Natural killer cell treated with Interleukin-12 subunit alpha and Interleukin-12 subunit beta and Interleukin-15 and Interleukin-18, amount 100 ng/mL, for 72 hours (primary cell): ENCODE measurements at regions not wholly inside any gene's neighbourhood (a gene's known extent, or its start where the extent isn't known, plus 50 kb on each side); places are given as distances from the start of the nearest gene placed in this dataset.
A peak's percentile ranks its signal among the peaks of the same experiment; 100 is the strongest.

Experiments used
- ATAC-seq, 2 donors: fragments of 150-1000 bp; cut with Tn5 transposase in 1 of 2; sonication (Bioruptor Pico), chemical (Tn5 transposase) in 1 of 2; 2 replicates each; pipeline ENCODE4 v1.10.0; 2021
- DNase-seq: peaks from one replicate; pipeline ENCODE4 v3.0.0; 2022; ENCODE audit warnings: low spot score
- H3K27ac Mint-ChIP-seq, 2 donors: 1 replicate in 1 of 2; 2 replicates in 1 of 2; pipeline ENCODE4 v1.8.0; 2022; ENCODE audit warnings: mixed read lengths in 2 of 2, mild to moderate bottlenecking in 1 of 2, moderate library complexity in 1 of 2
- H3K27me3 Mint-ChIP-seq, 2 donors: 1 replicate in 1 of 2; 2 replicates in 1 of 2; pipeline ENCODE4 v1.8.0; 2022; ENCODE audit warnings: mixed read lengths in 2 of 2
- H3K36me3 Mint-ChIP-seq: one replicate; pipeline ENCODE4 v1.8.0; 2022; ENCODE audit warnings: mixed read lengths
- H3K4me1 Mint-ChIP-seq, 2 donors: 1 replicate in 1 of 2; 2 replicates in 1 of 2; pipeline ENCODE4 v1.8.0; 2022; ENCODE audit warnings: low read depth in 2 of 2, mixed read lengths in 2 of 2, mild to moderate bottlenecking in 1 of 2
- H3K4me3 Mint-ChIP-seq: one replicate; pipeline ENCODE4 v1.8.0; 2022; ENCODE audit warnings: mixed read lengths
- H3K9me3 Mint-ChIP-seq: 2 replicates; pipeline ENCODE4 v1.8.0; 2022; ENCODE audit warnings: mixed read lengths

DNA sequence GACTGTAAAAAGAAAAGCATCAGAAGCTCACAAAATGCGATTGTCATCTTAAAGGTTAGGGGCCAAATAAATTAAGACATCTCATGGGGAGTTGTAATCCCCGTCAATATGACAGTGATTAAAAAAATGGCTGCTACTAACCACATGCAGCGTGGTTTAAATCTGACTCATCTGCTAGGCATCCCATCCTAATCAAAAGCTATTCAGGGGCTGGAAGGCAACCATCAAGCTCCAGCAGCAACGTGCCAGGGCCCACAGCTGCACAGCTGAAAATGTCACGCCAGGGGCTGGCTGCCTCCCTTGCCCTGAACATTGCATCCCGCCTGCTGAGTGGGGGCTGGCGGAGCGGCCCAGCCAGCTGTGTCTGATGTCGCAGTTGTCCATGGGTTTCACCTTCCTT lies 66.3 kb upstream of the FRMD4A start:
- no peaks in the 10 kb centered on the region for H3K4me1 Mint-ChIP-seq
- ATAC-seq (no peak), DNase-seq (no peak)
- H3K36me3 Mint-ChIP-seq: no peaks in the 10 kb centered on the region
- H3K9me3 Mint-ChIP-seq: no peaks in the 10 kb centered on the region
- H3K27me3 Mint-ChIP-seq: peaks cover 25 to 55% of the 10 kb centered on the region in 2 donors
- H3K27ac Mint-ChIP-seq: no peak overlapping the region
- no peak overlapping the region for H3K4me3 Mint-ChIP-seq

- ATAC-seq (no peak), DNase-seq (no peak)
- Mint-ChIP-seq H3K4me3 (no peak overlapping the region), H3K27me3 (peaks cover 23 to 50% of the 10 kb centered on the region in 2 donors), H3K4me1 (no peaks in the 10 kb centered on the region), H3K27ac (no peak overlapping the region), H3K9me3 (no peaks in the 10 kb centered on the region), H3K36me3 (no peaks in the 10 kb centered on the region)
Observed at GRCh38 chr10:14396411-14397048, 65.8 kb upstream of the FRMD4A start.

- Mint-ChIP-seq H3K4me1 (no peaks in the 10 kb centered on the region), H3K9me3 (no peaks in the 10 kb centered on the region), H3K27ac (no peak overlapping the region), H3K4me3 (no peak overlapping the region), H3K27me3 (peaks cover 20 to 37% of the 10 kb centered on the region in 2 donors), H3K36me3 (no peaks in the 10 kb centered on the region)
- DNase-seq (no peak), ATAC-seq (no peak)
Observed at GRCh38 chr10:14394179-14394578, 63.5 kb upstream of the FRMD4A start.

- no peak overlapping the region for H3K4me3 Mint-ChIP-seq
- no peaks in the 10 kb centered on the region for H3K9me3 Mint-ChIP-seq
- DNase-seq (no peak), ATAC-seq (no peak)
- H3K27ac Mint-ChIP-seq: no peak overlapping the region
- H3K4me1 Mint-ChIP-seq: peaks cover 0 to under 1% of the 10 kb centered on the region in 2 donors
- no peaks in the 10 kb centered on the region for H3K36me3 Mint-ChIP-seq
- peaks cover 24 to 43% of the 10 kb centered on the region in 2 donors for H3K27me3 Mint-ChIP-seq
Observed at GRCh38 chr10:14391342-14391741, 60.6 kb upstream of the FRMD4A start.

DNA sequence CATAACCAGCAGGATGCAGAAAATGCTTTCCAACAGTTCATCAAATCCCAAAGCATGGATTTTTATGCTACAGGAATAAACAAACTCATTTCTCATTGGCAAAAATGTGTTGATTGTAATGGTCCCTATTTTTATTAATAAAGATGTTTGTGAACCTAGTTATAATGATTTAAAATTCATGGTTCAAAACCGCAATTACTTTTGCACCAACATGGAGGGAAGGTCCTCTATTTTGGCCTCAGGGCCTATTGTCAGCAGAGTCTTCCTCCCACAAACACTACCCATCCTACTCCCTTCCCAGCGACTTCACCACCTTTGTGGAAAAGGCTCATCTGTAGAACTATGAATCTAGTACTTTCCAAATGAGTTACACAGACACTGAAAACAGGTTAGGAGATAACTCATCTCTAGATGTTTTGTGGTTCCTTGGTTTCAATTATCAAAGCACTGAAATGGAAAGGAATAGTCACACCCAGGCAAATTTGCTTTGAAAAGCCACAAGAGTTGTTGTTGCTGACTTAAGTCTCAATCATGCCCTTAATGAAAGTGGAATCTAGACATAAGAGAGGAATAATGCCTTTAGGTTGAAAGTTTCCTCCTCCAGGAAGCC lies 59.4 kb upstream of the FRMD4A start:
- DNase-seq (no peak), ATAC-seq (peak; percentile 64 to 84)
- peaks cover 28 to 53% of the 10 kb centered on the region in 2 donors for H3K27me3 Mint-ChIP-seq
- H3K4me1 Mint-ChIP-seq: peaks cover 0 to 9% of the 10 kb centered on the region in 2 donors
- no peaks in the 10 kb centered on the region for H3K9me3 Mint-ChIP-seq
- no peaks in the 10 kb centered on the region for H3K36me3 Mint-ChIP-seq
- no peak overlapping the region for H3K27ac Mint-ChIP-seq
- no peak overlapping the region for H3K4me3 Mint-ChIP-seq

DNA sequence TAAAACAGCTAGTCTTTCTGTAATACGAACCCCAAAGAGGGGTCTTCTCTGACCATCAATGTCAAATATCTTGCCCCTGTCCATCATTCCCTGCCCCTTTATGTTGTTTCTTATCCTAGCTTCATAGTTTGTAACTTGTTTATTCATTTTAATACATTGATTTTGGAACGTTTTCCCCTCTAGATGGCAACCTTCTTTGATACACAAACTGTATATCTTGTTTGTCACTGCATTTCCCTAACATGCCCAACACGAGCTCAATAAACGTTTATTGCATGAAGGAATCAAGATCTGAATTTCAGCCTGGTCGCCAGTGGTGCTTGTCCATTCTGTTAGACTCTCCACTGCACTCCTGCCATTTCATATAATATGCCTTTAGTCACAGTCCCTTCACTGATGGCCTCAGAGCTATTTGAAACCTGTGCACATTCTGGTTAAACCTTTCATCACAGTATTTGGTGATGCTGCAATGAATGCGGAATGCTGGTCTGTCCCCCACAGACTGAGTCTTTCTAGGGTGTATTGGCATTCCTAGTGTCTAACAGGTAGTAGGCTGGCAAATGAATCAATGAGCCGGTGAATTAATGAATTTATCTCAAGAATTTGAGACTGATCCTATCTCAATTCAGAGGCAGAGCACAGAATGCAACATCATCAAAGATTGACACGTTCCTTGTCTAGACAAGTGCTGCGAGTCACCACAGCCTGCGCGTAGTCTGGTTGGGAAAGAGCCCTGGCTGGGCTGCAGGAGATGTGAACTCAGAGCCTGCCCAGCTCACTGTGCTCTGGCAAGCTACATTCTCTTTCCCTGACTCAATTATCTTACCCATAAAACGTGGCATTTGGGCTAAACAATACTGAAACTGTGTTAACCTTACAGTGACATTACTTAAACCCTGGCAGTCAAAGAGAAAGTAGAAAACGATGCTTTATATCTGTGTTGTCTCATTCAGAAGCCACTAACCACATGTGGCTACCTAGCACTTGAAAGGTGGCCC lies 55.2 kb upstream of the FRMD4A start:
- no peak for DNase-seq
- H3K27ac Mint-ChIP-seq: no peak overlapping the region
- H3K27me3 Mint-ChIP-seq: peaks cover 33 to 56% of the 10 kb centered on the region in 2 donors
- no peaks in the 10 kb centered on the region for H3K36me3 Mint-ChIP-seq
- ATAC-seq: peak; percentile 52 to 55
- no peak overlapping the region for H3K4me3 Mint-ChIP-seq
- no peaks in the 10 kb centered on the region for H3K9me3 Mint-ChIP-seq
- peaks cover 0 to 9% of the 10 kb centered on the region in 2 donors for H3K4me1 Mint-ChIP-seq

DNA sequence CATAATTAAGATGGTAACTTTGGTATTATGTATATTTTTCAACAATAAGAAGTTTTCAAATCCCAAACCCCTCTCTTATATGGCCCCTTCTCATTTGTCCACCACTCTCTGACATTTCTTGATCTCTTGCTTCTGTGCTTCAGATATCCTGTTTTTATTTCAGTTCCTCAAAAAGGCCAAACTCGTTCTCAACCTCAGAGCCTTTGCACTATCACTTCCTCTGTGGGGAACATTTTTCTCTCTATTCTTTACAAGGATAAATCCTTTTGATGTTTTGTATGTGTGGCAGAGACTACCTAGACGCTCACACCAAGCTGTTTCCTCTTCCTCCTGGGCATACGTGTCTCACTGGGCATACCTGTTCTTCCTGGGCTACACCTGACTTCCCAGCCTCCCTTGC lies 54.2 kb upstream of the FRMD4A start:
- ATAC-seq (no peak), DNase-seq (no peak)
- Mint-ChIP-seq H3K36me3 (no peaks in the 10 kb centered on the region), H3K27ac (no peak overlapping the region), H3K9me3 (no peaks in the 10 kb centered on the region), H3K4me3 (no peak overlapping the region), H3K27me3 (peaks cover 28 to 54% of the 10 kb centered on the region in 2 donors), H3K4me1 (peaks cover 0 to 9% of the 10 kb centered on the region in 2 donors)

DNA sequence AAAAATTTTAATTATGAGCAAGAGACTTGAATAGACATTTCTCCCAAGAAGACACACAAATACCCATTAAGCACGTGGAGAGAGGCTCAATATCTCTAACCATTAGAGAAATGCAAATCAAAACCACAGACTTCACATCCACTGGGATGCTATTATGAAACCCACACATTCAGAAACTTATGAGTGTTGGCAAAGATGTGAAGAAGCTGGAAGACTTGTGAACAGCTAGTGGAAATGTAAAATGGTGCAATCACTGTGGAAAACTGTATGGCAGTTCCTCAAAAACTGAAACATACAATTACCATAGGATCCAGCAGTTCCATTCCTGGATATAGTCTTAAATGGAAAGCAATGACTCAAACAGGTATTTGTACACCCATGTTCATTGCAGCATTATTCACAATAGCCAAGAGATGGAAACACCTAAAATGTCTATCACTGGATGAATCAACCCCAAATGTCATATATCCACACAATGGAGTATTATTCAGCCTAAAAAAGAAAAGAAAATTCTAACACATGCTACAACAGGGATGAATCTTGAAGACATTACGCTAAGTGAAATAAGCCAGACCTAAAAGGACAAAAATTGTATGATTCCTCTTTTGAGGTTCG lies 53.5 kb upstream of the FRMD4A start:
- Mint-ChIP-seq H3K27ac (no peak overlapping the region), H3K9me3 (no peaks in the 10 kb centered on the region), H3K4me1 (peaks cover 0 to 9% of the 10 kb centered on the region in 2 donors), H3K27me3 (peaks cover 26 to 47% of the 10 kb centered on the region in 2 donors), H3K4me3 (no peak overlapping the region), H3K36me3 (no peaks in the 10 kb centered on the region)
- DNase-seq: no peak
- no peak for ATAC-seq

- Mint-ChIP-seq H3K27me3 (peaks cover 23 to 39% of the 10 kb centered on the region in 2 donors), H3K36me3 (no peaks in the 10 kb centered on the region), H3K9me3 (no peaks in the 10 kb centered on the region), H3K4me1 (peaks cover 0 to 9% of the 10 kb centered on the region in 2 donors), H3K4me3 (no peak overlapping the region), H3K27ac (no peak overlapping the region)
- ATAC-seq (no peak), DNase-seq (no peak)
Observed at GRCh38 chr10:14383266-14383665, 52.5 kb upstream of the FRMD4A start.

DNA sequence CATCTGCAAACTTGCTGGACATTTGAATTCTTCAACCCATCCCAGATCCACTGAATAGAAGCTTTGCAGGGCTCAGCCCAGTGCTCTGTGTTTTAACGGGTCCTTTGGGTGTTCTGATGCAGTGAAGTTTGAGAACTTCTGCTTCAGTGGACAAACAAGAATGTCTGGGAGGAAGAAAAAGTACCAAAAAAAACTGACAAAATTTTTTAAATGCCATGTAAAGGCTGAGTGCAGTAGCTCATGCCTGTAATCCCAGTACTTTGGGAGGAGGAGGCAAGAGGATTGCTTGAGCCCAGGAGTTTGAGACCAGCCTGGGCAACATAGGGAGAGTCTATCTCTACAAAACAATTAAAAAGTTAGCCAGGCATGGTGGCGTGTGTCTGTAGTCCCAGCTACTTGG lies 51.8 kb upstream of the FRMD4A start:
- H3K27me3 Mint-ChIP-seq: peaks cover 23 to 42% of the 10 kb centered on the region in 2 donors
- H3K27ac Mint-ChIP-seq: no peak overlapping the region
- no peak overlapping the region for H3K4me3 Mint-ChIP-seq

DNA sequence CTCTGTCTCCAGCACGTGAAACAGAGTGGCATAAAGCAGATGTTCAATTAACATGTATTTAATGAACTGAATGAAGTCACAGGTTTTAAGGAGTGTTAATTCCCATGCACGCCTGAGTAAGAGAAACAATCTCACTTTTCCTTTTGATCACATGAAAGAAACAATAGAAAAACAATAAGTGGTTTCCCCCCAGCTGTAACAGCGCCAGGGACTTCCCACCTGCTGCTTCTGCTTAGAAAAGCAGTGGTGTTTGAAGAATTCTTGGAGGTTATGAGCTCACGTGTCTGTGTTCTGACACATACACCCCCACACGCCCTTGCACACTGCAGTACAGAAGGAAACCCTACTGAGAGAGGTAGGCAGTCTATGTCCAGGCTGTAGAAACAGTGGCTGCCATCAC lies 51.3 kb upstream of the FRMD4A start:
- Mint-ChIP-seq H3K4me1 (peaks cover 0 to 9% of the 10 kb centered on the region in 2 donors), H3K27me3 (peaks cover 23 to 46% of the 10 kb centered on the region in 2 donors), H3K27ac (no peak overlapping the region), H3K9me3 (no peaks in the 10 kb centered on the region), H3K36me3 (no peaks in the 10 kb centered on the region), H3K4me3 (no peak overlapping the region)
- DNase-seq: no peak
- ATAC-seq: peak in 1 of 2 donors; percentile 45

More for the DNA sequence above, 51.8 kb upstream of the FRMD4A start:
- no peak for ATAC-seq
- H3K4me1 Mint-ChIP-seq: peaks cover 0 to 9% of the 10 kb centered on the region in 2 donors
- DNase-seq: no peak
- H3K36me3 Mint-ChIP-seq: no peaks in the 10 kb centered on the region
- H3K9me3 Mint-ChIP-seq: no peaks in the 10 kb centered on the region

GRCh38 chr10:14381475-14381874 lies 50.8 kb upstream of the FRMD4A start:
- Mint-ChIP-seq H3K4me3 (no peak overlapping the region), H3K36me3 (no peaks in the 10 kb centered on the region), H3K27me3 (peaks cover 23 to 46% of the 10 kb centered on the region in 2 donors), H3K27ac (no peak overlapping the region), H3K9me3 (no peaks in the 10 kb centered on the region), H3K4me1 (peaks cover 0 to 9% of the 10 kb centered on the region in 2 donors)
- DNase-seq (no peak), ATAC-seq (no peak)

- Mint-ChIP-seq H3K27ac (no peak overlapping the region), H3K36me3 (no peaks in the 10 kb centered on the region), H3K4me3 (no peak overlapping the region), H3K4me1 (peaks cover 0 to 2% of the 10 kb centered on the region in 2 donors), H3K27me3 (peaks cover 25 to 47% of the 10 kb centered on the region in 2 donors), H3K9me3 (no peaks in the 10 kb centered on the region)
- ATAC-seq (no peak), DNase-seq (no peak)
Observed at GRCh38 chr10:14380746-14381145, 50.0 kb upstream of the FRMD4A start.
